SHP77 treated with DMSO at 0.1 percent for 48 hours (cell line): ENCODE measurements at regions not wholly inside any gene's neighbourhood (a gene's known extent, or its start where the extent isn't known, plus 50 kb on each side); places are given as distances from the start of the nearest gene placed in this dataset.
"Not testable (repeated sequence)": the region's sequence is repeated elsewhere in the genome, so short reads cannot be mapped to it uniquely, and the experiment has no call there.

Experiments
- DNase-seq: peaks from one replicate; lab custom pipeline; 2025; lab: John Stamatoyannopoulos, UW

DNA sequence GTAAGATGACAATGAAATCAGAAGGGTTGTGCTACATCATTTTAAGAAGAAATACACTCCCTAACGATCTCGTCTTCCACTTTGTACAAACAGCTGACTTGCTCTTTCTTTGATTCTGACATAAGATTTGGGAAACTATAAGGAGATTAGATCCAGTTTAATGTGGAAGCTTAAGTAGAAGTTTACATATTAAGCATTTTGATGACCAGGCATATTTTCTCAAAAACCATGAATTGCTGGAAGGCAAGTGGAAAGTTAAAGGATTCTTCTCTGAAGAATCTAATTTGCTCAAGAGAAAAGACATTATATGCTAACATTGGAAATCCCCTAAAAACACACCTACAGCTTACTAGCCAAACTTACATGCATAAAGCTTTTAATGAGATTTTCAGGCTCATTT lies 531.9 kb upstream of the PTPRD start:
- no peak for DNase-seq

DNA sequence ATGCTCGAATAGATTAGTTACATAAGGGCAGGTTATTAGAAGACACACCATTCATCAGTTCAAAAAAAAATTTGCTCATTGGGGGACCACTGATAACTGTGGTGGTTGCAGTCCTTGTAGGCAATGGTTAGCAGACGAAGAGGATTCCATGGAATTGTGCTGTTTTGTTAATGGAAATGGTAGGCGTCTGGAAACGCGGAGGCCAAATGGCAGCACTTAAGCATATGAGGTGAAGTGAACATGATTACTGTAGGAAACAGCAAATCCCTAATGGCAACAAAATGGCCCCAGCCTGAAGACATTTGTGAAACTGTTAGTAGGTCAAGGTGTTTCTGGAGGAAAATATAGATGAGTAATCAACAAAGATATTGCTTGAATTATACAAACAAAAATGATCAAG lies 535.4 kb upstream of the PTPRD start:
- no peak for DNase-seq

DNA sequence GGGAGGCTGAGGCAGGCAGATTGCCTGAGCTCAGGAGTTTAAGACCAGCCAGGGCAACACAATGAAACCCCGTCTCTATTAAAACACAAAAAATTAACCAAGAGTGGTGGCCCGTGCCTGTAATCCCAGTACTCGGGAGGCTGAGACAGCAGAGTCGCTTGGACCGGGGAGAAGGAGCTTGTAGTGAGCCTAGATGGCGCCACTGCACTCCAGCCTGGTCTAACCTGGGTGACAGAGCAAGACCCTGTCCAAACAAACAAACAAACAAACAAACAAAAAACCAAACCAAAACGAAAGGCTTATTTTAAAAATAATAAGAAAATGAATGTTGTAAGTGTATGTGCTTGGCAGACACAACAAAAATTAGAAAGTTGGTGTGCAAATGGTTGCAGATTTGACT lies 536.3 kb upstream of the PTPRD start:
- DNase-seq, result no peak

DNA sequence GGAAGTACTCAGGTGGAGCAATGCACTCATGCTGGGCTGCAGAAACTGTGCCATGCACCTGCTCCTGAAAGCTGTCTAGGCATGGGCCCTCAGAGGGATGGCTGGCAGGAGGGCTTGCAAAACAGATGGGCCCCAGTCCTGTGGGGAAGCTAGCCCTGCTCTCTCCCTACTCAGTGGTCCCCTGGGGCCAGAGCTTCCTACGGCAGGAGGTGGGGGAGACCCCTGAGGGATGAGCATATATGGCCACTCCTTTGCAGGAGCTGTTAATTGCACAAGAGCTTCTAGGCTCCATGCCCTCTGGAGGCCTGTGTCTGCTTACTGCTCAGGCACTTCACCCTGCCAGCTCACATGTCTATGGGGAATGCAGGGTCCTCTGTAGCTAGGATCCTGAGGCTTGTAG lies 545.3 kb upstream of the PTPRD start:
- DNase-seq, result no peak

GRCh38 chr9:11158676-11159075 lies 545.9 kb upstream of the PTPRD start:
- DNase-seq, result no peak

DNA sequence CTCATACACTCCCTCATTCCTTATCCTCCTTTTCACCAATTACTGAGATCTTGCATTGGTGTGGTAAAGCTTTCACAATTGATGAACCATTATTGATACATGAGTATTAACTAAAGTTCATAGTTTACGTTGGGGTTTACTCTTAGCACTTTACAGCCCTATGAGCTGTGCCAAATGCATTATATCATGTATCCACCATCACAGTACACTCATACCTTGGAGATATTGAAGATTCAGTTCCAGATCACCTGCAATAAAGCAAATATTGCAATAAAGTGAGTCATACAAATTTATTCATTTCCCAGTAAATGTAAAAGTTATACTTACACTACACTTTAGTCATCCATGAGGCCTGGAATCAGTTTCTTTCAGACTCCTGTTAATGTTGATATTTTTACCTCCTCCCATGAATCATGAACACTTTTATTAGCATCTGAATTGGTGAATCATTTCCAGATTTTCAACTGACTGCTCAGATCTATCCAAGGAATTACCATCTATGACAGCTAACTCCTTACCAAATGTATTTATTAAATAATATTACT lies 546.6 kb upstream of the PTPRD start:
- DNase-seq, result no peak

DNA sequence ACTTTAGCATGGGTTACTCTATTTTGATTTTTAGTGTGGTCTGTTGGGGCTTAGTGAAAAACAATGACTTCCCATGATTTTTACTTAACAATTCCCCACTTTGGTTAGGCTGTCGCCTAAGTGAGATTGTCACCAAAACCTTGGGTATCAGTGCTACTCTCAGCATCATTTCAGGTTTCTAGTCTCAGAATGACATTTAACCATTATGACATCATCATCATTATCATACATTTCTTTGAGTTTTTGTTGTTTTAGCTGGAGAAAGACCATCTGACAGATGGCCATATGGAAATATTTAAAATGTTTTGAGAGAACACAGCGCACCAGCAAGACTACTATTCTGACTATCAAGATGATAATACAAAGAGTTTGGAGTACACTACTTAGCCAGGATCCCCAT lies 551.0 kb upstream of the PTPRD start:
- DNase-seq, result no peak

GRCh38 chr9:11182001-11182400 lies 569.2 kb upstream of the PTPRD start:
- no peak for DNase-seq

DNA sequence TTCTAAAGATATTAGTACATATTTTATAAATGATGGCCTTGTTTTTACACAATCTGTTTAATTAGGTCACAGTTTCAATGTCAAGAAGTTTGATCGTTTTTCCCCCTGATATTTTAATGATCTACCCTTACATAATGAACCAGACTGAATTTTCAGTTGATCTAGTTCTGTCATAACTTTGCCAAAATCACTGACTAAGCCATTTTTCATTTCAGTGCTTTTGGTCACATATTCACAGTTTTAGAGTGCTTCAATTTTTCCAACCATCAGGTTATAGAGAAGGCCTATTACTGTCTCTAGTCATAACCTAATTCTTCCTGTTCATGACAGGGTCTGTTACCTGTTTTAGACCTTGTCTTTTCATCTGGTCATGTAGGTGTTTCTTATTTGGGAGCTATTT lies 577.9 kb upstream of the PTPRD start:
- DNase-seq, result no peak

GRCh38 chr9:11192993-11193392 lies 580.2 kb upstream of the PTPRD start:
- no peak for DNase-seq

DNA sequence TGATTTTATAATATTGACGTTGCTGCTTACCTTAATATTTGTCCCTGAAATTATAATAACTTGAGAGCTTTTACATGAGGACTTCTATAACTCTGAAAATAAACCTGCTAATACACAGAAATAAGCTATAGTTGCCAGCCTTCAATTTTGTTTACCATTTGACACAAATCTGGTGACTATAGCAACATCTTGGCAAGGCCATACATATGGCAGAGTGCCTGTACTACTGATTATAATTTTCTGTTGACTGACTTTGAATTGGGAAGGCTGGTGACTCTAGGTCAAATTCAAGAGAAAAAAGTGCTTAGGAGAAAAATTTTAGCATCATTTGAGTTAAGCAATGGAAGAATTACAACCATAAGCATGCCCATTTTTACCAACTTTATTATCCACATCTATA lies 581.4 kb upstream of the PTPRD start:
- DNase-seq, result no peak

DNA sequence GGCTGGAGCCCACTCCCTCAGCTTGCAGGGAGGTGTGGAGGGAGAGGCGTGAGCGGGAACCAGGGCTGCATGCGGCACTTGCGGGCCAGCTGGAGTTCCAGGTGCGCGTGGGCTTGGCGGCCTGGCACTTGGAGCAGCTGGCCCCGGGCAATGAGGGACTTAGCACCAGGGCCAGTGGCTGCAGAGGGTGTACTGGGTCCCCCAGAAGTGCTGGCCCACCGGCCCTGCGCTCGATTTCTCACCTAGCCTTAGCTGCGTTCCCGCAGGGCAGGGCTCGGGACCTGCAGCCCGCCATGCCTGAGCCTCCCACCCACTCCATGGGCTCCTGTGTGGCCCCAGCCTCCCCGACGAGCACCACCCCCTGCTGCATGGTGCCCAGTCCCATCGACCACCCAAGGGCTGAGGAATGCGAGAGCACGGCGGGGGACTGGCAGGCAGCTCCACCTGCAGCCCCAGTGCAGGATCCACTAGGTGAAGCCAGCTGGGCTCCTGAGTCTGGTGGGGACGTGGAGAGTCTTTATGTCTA lies 584.1 kb upstream of the PTPRD start:
- DNase-seq, result not testable (repeated sequence)

- no peak for DNase-seq
Measured at GRCh38 chr9:11199335-11199734, 586.5 kb upstream of the PTPRD start.

- no peak for DNase-seq
Measured at GRCh38 chr9:11204521-11204920, 591.7 kb upstream of the PTPRD start.

DNA sequence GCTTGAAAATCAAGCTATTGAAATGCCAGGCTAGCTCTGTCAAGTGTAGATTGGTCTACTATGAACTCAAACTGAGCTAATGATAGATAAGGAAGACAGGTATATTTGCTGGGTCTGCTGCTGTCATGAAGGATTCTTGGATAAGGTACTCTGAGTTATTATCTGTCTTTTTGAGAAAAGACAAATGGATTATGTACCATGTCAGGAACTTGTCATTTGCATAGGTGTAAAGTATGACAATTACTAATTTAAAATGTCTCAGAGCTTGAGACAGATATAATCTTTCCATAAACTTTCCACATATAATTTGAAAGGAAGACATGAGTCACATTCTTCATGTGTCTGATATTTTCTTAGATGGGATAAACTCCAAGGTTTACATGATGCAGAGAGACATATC lies 594.1 kb upstream of the PTPRD start:
- DNase-seq, result no peak

GRCh38 chr9:11233696-11234095 lies 620.9 kb upstream of the PTPRD start:
- DNase-seq, result no peak

DNA sequence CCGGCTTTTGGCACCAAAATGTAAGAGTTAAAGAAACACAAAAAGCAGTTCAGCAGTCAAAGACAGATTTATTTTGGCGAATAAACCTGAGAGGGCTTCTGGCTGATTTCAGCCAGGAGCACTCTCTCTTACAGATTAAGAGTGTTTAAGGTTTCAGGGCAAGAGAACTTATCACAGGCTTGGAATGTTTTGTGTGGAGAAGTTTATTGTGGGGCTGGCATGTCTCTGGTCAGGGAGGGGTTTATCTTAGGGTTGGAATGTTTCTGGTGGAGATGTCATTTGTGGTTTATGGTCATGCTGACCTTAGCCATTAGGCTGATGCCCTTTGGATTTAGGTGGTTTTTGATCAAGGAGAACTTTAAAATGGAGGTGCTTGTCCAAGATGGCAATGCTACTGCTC lies 622.3 kb upstream of the PTPRD start:
- DNase-seq, result no peak

DNA sequence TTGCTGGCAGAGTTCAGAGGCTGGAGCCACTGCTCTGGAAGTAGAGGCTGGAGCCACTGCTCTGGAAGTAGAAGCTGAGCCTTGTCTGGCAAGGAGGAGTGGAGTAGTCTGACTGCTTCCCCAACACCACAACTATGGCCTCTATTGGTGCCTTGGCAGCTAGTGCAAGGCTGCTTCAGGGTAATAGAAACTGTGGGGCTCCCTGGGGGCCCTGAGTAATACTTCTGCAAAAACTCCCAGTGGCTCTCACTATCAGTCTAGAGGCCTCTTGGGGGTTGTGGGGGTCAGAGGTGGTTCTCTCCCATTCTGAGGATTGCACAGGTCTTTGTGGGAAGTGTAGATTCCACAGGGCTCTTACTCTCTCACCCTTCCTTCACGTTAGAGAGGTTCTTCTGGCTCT lies 629.0 kb upstream of the PTPRD start:
- no peak for DNase-seq

DNA sequence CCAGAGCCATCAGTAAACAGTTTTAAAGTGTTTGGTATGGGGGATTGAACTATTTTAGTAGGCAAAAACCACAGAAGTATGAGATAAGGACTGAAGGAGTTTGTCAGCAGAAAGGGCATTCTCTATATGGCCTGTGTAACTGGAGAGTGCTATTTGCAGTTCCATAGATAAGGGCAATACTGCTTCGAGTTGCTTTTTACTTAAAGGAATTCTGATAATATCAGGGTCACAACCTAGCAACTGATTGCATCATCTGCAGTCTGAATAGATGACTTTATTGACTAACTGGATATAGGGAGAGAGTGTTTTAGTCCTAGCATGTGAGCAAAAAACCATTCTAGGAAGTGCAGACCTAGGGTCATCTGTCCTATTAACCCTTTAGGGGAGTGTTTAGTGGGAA lies 645.2 kb upstream of the PTPRD start:
- no peak for DNase-seq

- no peak for DNase-seq
Measured at GRCh38 chr9:11269036-11269435, 656.2 kb upstream of the PTPRD start.

DNA sequence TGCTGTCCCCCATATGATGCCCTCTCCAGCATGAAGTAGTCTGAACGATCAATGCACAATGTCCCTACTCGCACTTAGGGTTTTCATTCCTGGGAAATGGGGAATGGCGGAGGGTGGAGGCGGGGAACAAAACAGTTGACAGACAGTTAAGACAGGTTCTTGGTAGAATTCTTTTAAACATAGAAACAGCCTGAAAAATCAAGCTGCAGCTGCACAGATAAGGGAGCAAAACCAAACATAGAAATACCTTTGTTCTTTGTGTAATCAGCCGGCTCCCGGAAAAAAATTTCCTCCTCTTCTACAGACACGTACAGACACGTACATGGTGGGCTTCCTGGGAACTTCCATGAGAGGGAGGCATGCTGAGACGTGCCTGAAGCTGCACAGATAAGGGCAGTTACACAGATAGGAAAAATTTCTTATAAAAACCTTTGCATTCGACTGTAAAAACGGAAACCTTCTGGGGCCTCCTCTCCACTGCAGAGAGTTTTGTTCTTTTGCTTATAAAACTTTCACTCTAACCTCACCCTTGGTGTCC lies 662.4 kb upstream of the PTPRD start:
- DNase-seq, result no peak

- DNase-seq, result no peak
Measured at GRCh38 chr9:11312966-11313365, 700.2 kb upstream of the PTPRD start.

GRCh38 chr9:11318946-11319345 lies 706.1 kb upstream of the PTPRD start:
- DNase-seq, result no peak

DNA sequence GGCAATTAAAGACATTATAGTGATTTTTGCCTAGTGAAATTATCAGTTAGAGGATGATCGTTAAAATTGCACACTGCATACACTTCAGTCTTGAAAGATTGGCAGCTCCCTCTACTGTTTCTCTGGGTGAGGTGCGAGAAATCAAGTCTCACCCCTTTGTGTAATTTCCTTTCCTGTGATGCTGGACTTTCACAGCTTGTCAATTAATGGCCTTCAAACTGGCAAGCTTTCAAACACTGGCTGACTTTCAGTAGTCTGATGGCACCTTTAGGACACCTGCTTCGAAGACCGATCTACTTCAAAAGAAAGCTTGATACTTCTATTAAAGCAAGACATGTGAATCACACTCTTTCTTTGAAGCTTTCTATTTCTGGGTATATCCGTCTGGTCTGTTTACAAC lies 706.7 kb upstream of the PTPRD start:
- no peak for DNase-seq
